CD1c-positive myeloid dendritic cell (primary cell): ENCODE measurements at regions not wholly inside any gene's neighbourhood (a gene's known extent, or its start where the extent isn't known, plus 50 kb on each side); places are given as distances from the start of the nearest gene placed in this dataset.
"Not testable (repeated sequence)": the region's sequence is repeated elsewhere in the genome, so short reads cannot be mapped to it uniquely, and the experiment has no call there.

ENCODE experiments used
- DNase-seq: peaks from one replicate; pipeline ENCODE4 v3.0.0-alpha.2; 2016; ENCODE audit errors: extremely low spot score

DNA sequence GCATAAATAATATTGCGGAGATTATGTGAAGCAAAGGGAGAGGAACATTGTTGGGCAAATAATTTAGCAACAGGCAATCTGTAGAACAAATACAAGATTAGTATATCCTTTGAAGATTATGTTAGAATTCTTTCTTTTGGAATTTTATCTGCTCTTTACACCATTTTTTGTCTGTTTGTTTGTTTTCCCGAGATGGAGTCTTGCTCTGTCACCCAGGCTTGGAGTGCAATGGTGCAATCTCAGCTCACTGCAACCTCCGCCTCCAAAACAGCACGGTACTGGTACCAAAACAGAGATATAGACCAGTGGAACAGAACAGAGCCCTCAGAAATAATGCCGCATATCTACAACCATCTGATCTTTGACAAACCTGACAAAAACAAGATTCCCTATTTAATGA is 250.3 kb downstream of the FSIP2 start:
- not testable (repeated sequence) for DNase-seq

DNA sequence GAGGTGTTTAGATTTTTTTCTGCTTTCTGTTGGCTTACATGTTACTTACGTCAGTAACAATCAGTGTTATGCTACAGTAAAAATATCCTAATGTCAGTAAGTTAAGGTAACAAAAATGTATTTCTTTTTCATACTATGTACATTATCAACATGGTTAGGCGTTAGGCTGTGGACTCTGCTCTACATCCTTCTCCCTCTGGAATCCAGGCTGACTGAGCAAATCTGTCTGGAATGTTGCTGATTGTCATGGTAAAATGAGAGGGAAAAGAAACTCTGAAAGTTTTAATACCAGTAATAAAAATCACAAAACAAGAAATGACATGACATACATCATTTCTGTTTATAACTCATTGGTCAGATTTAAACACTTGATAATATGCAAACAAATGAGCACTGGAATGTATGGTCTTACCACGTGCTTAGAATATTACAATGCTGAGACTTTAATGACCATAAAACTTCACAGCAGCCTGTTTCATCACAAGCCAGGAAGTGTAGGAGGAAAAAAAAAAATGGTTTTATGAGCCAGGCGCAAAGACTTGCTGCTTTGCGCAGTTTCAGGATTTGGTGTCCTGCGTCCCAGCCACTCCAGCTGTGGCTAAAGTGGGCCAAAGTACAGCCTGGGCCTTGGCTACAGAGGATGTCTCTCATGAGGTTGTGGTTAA is 252.4 kb downstream of the FSIP2 start:
- DNase-seq: no peak

DNA sequence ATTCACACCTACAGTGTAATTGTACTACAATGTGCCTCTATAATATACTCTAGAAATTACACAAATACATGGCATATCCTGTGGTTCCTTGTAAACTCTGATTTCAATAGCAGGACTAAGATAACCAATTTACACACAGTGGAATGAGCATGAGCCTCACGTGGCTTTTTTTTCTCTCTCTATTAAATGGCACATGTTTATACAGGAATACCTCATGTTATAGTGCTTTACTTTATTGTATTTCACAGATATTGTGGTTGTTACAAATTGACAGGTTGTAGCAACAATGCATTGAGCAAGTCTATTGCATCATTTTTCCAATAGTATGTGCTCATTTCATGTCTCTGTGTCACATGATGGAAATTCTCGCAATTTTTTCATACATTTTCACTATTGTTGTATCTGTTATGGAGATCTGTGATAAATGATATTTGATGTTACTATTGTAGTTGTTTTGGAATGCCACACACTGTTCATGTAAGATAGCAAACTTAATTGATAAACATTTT is 260.0 kb downstream of the FSIP2 start:
- no peak for DNase-seq

DNA sequence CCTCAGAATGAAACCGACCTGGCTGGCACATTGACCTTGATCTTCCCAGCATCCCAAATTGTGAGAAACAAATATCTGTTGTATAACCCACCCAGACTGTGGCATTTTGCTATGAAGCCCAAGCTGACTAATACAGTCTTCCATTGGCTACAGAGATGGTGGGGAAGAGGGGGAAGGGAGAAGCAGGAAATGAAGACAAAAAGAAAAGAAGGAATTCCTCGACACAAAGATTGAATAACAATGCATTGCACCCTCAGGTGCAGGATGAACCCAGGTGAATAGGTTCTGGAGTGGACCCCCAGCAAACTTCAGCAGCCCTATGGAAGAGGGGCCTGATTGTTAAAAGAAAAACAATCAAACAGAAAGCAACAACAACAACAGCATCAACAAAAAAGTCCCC is 270.7 kb downstream of the FSIP2 start:
- DNase-seq: no peak

DNA sequence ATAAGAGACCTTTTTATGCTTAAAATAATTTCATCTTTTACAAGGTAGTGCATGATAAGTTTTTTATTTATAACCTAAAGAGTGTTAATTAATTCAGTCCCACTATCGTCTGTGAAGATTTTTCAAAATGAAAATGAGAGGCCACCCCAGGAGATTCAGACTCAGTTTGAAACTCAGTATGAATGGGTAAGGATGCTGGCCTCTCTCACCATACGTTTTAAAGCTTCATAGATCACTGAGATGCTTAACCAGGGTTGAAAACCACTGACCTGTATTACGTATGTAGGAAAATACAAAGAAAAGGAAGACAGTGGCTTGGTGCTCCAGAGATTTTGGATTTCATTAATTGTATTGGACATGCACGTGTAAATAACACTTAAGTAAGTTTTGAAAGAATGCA is 278.7 kb downstream of the FSIP2 start:
- DNase-seq: no peak

DNA sequence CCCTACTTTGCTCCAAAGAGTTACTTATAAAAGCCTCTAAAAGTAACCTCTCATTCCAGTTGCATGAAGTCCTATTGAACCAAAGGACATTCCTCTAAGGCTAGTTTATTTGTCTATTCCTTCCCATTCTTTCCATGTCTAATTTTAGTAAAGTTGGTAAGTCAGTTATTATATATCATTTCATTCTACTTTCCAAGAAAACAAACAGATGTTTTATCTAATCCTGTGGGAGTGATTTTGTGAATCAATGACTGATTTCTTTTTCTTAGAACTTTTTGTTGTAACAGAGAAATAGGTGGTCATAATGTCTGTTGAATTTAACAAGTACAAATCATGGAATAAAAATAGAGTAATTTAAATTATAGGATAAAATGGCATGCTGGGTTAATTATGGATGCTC is 286.3 kb downstream of the FSIP2 start:
- no peak for DNase-seq

DNA sequence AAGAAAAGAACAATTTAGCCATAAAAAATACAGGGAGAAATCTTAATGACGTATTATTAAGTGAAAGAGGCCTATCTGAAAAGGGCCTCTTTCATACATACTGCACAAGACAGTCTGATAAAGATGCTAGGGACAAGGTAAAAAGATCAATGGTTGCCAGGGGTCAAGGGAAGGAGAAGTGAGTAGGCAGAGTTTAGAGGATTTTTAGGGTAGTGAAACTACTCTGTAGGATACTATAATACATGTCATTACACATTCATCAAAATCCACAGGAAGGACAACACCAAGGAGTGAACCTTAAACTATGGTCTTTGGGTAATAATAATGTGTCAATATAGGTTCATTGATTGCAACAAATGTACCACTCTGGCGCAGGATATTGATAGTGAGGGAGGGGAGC is 289.3 kb downstream of the FSIP2 start:
- peak; percentile 4 for DNase-seq

DNA sequence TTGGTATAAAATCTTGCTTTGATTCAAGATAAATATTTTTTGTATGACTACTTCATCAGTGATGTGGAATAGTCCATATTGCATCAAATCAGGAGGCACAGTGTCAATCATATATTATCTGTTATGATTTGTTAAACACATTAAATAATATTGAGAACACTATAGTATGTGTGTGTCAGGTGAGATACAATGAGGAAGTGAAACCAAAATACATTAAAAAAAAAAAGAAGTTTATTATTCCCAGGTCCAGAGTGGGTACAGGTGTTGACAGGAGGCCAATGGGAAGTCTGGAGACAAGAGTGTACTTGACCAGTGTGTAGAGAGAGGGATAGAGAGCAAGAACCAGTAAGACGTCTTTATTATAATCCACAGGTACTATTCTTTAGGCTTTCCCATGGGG is 292.6 kb downstream of the FSIP2 start:
- DNase-seq: no peak

DNA sequence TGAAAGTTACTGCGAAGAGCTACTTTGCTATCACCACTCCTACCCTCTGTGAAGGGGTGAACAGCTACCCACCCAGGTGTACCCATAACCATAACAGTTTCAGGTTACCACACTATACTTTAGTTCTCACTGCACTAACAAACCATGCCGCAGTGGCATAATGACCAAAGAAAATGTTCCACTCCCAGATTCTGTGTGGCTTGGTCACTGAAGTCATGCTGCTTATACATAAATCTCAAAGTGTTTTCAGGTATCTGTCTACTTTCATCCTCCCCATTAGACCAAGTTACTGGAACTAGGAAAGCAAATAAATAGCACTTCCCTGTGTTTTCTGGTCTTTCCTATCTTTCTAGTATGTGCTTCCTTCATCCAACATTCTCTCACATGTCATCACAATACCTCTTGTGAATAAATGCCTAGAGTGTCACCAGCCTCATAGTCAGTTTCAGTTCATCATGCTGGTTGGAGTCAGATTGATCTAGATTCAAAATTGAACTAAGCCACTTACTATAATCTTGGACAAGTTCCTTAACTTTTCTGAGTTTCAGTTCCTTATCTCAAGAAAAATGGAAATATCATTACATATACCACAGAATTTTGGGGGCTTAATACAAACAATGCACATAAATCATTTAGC is 293.6 kb downstream of the FSIP2 start:
- peak; percentile 14 for DNase-seq

DNA sequence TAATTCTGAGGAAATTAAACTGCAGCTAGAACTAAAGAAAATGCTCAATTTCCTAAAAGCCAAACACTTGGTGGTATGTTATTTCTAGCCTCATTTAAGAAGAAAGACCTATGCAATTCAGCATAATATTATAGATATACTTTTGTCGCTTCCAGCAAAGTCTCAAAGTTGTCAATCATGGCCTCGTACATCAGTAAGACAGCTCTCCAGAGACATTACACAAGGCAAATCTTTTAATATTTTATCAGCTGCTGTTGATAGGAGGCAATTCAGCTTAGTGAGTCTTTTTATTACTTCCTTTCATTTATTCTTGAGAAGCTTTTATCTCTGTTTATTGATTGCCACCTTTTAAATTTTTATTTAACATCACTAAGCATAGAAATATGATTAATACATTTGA is 294.3 kb downstream of the FSIP2 start:
- no peak for DNase-seq

DNA sequence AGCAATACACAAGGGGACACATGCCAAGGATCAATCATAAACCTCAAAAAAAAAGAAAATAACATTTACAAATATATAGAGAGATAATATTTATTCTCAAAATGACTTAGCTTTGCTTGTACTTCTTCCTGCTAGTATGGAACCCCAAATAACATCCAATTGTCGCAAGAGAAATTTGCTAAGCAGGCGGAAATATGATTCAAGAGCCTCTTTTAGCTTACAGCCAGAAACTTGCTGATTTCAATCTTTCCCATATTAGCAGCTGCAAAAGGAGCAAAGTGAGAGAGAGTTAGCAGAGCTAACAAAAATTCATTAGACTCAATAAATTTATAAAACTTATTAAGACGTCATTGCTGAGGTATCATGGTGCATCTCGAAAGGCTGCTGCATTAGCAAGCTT is 294.9 kb downstream of the FSIP2 start:
- DNase-seq: no peak

DNA sequence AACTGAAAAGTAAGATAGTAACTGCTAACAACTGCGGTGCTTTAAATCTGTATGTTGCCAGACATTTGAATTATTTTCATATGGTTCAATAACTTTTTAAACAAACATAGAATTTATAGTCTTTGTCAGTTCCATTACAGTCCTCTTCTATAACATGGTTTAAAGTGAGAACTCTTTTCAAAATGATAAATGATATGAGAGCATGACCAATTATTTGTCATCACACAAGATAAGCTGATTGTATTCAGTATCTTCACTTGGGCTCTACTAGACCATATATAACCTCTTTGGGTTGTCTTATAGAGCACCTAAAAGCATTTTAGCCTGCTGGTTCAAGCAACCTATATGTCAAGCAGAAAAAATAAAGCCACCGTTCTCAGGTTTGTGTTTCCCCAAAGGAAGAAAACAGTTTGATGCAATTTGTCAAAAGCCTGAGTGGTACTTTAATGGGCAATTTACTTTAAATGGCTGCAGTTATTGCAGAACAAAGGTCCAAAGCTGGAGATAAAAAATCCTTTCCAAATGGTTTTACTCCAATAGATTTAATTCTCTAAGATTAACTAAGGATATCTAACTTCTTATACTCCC is 298.4 kb downstream of the FSIP2 start:
- DNase-seq: no peak

DNA sequence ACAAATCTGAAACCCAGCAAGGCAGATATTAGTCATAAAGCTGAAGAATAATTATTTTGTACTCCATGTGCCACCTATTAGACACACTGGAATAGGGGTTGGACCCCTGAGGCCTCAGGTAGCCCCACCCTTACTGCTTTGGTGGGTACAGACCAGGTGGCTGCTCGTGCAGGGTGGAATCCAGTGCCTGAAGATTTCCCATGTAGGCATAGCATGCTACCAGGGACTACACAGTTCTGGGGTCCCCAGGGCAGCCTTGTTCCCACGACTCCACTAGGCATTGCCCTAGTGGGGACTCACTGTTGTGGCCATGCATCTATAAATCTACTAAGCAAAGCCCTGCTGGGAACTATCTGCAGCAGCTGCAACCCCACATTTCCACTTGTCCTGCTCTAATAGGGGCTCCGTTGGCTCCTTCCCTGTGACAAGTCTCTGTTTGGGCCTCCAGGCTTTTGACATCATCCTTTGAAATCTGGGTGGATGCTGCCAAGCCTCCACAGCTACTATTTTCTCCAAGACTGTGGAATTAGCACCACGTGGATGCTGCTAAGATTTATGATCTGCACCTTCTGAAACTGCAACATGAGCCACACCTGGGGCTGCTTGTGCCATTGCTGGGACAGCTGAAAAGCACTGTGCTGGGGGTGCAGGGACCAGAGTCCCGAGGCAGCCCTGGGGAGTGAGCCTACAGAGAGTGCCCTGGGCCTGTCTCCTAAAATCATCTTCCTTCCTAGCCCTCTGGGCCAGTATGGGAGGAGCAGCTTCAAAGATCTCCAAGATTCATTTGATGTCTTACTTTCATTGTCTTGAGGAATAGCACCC is 303.8 kb downstream of the FSIP2 start:
- DNase-seq: no peak

DNA sequence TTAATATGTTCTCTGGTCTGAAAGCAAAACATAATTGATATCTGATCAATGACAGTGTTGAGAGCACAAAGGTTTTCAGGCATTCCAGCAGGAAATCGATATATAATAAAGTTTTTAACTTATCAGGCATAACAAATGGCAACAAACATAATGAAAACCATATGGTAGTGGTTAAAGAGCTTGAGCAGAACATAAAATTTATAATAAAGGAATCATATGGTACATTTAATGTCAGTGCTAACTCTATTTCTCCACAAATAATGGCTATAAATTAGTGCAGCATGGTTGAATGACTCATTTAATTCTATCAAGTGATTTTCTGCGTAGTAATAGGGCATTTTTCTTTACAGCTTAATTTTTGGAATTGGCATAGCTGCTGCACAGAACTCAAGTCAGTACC is 306.2 kb downstream of the FSIP2 start:
- DNase-seq: no peak

DNA sequence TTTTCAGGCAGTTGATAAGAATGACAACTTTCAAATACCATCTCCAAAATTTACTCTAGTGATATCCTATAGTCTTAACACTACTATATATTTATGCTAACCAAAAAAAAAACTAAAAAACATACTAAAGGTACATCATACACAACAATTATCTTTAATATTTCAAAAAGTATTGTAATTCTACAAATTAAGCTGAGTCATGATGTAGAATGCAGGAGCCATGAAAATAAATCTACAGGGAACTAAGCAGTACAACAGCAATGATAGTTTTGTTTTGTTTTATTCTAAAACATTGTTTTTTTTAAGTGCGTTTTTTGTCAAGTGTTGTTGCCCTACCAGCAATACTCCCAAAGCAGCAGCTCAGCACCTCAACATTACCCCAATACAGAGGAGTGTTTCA is 314.3 kb downstream of the FSIP2 start:
- DNase-seq: no peak

DNA sequence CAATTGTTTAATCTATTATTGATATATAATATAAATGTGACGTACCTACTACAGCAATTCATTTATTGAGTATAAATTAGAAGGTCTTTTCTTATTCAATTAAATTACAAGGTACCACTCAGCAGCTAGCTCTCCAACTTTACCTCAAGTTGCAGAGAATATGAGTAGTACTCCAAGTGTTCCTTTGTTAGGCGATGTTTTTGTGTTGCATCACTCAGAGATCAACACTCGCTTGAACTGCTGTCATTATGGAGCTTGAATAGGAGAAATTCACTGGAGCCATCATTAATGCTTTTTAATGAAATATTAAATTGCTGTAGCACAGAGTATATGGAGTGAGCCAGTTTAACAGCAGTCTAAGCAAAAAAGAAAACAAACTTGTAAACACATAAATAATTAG is 320.0 kb downstream of the FSIP2 start:
- no peak for DNase-seq

DNA sequence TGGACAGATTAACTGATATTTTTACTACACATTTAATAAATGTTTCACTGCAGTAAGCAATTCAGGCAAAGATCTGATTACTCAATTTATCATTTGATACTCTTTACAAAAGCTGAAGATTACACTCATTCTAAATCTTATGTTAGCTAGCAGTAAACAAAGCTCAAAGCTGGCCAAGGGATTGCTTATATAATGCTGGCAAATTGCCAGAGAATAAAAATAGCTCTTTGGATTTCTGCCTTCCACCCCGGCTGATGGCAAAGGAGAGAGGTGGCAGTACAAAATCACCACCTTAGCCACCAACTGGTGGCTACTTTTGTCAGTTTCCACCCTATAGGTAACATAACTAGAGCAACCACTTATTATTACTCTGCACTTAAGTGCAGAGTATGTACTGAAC is 320.5 kb downstream of the FSIP2 start:
- no peak for DNase-seq

DNA sequence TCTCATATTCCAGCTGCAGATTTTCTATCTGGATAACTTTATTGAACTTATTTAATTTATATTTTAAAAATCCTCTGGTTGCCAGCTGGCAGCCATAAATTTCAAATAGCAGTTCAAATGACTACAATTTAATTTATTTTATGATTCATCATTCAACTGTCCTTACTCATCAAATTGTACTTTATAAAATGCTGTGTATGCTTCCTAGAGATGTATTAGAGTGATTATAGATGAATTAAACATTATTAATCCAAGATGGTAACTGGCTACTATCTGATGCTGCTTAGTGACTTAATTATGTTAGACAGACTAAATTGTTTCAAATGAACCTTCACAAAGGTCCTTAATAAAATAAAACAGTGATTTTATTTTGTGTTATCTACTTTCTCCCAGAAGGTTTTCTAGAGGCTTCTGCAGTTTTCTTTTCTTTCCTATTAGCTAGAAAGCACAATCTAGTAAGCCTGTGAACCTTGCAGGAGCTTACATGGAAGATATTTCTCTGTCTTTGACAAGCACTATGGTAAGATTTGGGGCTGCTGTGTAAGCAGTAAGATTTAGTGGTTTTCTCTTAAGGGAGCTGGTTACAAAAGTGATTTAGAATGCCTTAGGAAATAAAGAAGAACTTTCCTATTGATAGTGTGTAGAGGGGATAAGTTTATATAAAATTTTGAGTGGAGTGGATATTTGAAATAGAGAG is 322.3 kb downstream of the FSIP2 start:
- no peak for DNase-seq

DNA sequence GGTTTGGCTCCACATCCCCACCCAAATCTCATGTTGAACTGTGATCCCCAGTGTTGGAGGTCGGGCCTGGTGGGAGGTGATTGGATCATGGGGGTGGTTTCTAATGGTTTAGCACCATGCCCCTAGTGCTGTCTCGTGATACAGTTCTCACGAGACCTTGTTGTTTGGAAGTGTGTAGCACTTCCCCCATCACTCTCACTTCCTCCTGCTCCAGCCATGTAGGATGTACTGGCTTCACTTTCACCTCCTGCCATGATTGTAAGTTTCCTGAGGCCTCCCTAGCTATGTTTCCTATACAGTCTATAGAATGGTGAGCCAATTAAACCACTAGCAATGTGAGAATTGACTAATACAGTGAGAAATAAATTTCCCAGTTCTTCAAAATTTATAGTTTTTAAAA is 325.9 kb downstream of the FSIP2 start:
- DNase-seq: no peak

DNA sequence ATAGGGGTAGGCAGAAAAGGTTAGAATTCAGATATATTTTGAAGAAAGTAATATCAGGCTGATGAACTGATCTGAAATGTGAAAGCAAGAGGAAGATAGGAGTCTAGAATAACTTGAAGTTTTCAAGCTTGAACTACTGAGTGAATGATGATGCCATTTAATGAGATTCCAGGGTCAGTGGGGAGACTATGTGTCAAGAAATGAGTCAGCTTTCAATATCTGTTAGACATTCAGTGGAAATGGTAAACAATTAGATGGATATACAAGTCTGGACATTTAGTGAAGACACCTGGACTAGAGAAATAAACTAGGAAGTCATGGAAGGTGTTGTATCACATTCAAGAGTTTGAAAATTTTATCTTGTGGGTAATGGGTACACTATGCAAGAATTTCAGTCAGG is 326.9 kb downstream of the FSIP2 start:
- DNase-seq: no peak

DNA sequence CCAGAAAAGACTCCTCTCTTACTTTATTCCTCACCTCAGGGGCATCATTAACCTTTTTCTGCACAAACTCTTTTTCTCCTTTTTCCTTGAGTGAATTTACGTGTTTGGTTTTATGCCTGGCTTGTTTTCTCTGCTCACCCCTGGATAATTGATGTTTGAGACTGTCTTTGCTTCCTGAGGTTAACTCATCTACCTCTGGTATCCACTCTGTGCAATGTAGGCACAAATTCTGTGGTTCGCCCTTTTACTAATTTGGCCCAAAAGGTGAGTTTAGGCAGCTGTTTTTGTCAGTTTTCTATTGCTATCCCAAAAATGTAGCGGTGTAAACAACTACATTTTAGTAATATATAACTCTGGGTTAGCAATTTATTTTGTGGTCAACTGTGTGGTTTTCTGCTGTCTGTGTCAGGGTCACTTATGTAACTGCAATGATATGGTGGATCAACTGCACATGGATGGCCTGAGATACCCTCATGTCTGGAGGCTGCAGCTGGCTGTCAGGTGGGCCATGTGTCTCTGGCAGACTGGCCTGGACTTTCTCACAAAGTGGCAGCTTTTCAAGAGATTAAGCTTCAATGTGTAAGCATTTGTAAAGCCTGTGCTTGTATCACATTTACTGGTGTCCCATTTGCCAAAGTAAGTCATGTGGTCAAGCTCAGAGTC is 329.7 kb downstream of the FSIP2 start:
- no peak for DNase-seq
